ENCODE measurements at regions not wholly inside any gene's neighbourhood (a gene's known extent, or its start where the extent isn't known, plus 50 kb on each side); places are given as distances from the start of the nearest gene placed in this dataset.
A peak's percentile ranks its signal among the peaks of the same experiment; 100 is the strongest.

- DNase-seq = peak; percentile 66
Observed at GRCh38 chr12:107320929-107321631, 227.7 kb upstream of the CRY1 start.

GRCh38 chr12:107322063-107322462, 228.7 kb upstream of the CRY1 start:
- peak; percentile 10 for DNase-seq

- DNase-seq = no peak
Observed at GRCh38 chr12:107325075-107325608, 231.8 kb upstream of the CRY1 start.

- DNase-seq = no peak
Observed at GRCh38 chr12:107326237-107326636, 232.9 kb upstream of the CRY1 start.

GRCh38 chr12:107327651-107328182, 234.4 kb upstream of the CRY1 start:
- DNase-seq = no peak

- DNase-seq = no peak
Observed at GRCh38 chr12:107328442-107329133, 235.2 kb upstream of the CRY1 start.

DNA sequence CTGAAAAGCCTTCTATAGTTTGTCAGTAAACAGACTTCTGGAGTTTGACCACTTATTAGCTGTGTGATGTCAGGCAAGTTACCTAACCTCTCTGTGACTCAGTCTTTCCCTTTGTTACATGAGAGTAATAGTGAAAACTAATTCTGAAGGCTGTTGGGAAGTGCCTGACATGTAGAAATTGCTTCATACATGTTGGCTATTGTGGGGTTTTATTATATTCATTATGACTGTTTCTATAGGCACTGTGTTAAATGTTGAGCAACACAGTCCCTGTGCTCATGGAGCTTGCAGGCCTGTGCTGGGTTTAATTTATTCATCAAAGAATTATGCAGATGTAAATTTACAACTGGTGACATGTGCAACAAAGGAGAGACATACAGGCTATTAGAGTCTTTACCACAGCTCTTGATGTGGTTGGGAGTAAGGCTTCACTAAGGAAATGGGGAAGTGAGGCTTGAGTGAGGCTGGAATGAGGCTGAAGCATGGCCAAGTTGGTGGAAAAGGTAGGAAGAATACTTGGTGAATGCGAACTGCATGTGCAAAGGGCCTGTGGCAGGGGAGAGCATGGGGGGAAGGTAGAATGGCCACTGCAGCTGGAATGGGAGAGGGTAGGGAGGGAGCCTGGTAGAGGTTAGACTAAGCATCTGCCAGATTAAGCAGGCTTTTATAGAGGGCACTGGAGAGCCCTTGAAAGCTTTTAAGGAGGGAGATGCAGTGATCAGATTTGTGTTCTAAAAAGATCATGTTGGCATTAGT, 236.4 kb upstream of the CRY1 start:
- no peak for DNase-seq

- no peak for DNase-seq
Observed at GRCh38 chr12:107330831-107331431, 237.6 kb upstream of the CRY1 start.

- DNase-seq = no peak
Observed at GRCh38 chr12:107331471-107331870, 238.1 kb upstream of the CRY1 start.

GRCh38 chr12:107331912-107332311, 238.6 kb upstream of the CRY1 start:
- DNase-seq = no peak

GRCh38 chr12:107332743-107333142, 239.4 kb upstream of the CRY1 start:
- no peak for DNase-seq

- DNase-seq = no peak
Observed at GRCh38 chr12:107335802-107336570, 242.6 kb upstream of the CRY1 start.

- DNase-seq = no peak
Observed at GRCh38 chr12:107336695-107337094, 243.3 kb upstream of the CRY1 start.

DNA sequence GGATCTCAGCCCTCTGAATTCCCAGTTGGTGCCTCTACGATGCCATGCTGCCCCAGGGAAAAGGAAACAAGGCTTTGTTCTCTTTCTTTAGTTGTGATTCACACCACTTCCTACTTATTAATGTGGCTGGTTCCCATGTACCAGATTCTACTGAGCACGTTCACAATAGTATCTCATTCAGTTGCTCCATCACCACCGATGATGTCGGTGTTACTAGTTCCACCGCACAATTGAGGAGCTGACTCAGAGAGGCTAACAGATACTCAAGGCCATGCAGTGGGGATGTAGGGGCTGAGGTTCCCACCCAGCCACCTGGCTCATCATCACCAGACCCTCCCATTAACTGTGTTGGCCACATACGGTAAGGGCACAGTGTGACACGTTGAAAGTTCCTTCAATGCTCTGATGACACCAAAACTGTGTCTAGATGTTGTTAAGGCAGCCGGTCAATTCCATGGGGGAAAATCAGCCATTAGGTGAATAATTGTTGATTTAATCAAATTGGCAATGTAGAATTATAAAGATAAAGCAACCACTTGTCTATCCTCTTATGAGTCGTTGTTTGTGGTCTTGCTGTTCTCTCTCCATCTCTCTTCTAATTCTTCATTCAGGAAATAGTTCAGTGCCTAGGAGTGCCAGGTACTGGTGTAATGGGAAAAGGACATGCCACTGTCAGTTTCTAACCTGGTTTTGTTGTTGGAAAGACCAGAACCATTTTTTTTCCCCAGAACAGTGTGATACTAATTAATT, 244.2 kb upstream of the CRY1 start:
- no peak for DNase-seq

DNA sequence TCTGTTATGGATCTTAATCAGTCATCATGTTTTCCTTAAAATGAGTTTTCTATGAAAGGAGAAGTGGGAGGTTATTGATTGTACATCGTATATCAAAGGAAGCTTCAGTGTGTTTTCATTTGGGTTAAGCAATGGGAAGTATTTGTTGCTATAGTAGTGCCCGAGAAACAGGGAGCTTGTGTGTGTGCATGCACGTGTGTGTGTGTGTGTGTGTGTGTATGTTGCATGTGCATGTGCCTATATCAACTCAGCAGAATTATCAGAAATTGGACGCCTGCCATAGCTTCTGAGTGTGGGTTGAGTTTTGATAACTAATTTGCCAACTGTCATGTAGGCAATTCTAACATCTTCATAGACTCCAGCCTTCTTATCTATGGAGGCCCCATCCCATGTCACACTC, 246.1 kb upstream of the CRY1 start:
- no peak for DNase-seq

GRCh38 chr12:107339932-107340331, 246.6 kb upstream of the CRY1 start:
- DNase-seq = no peak

GRCh38 chr12:107340898-107341297, 247.5 kb upstream of the CRY1 start:
- no peak for DNase-seq

GRCh38 chr12:107344035-107344808, 250.9 kb upstream of the CRY1 start:
- no peak for DNase-seq

- no peak for DNase-seq
Observed at GRCh38 chr12:107347261-107347660, 253.9 kb upstream of the CRY1 start.

DNA sequence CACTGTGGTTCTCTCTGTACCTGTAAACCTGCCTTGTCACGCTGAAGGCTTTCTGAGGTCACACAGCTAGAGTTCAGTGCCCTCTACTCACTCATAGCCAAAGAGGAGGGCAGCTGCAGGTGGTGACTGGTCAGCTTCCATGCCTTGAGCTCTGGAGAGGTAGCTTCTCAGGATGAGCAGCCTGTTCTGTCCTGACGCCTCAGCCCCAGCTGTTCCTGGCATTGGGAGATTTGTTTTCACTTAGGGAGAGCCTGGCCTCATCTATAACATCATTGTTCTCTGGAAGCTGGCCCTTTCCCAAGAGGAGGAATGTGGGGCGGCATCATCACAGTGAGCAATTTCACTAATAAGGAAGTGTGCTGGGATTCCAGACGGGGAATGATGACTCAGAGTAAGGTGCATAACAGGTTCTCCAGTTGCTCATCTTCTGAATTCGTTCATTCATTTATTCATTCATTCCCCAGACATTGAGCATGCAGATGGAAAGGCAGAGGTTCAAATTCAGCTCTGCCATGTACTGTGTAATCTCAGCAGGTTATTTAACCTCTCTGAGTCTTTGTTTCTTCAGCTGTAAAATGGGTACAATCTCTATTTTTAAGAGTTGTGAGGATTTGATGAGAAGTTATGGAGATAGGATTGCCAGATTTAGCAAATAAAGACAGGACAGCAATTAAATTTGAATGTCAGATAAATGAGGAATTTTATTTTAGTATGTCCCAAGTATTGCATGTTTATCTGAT, 255.8 kb upstream of the CRY1 start:
- DNase-seq = no peak
